LNCAP (cell line): ENCODE measurements at regions not wholly inside any gene's neighbourhood (a gene's known extent, or its start where the extent isn't known, plus 50 kb on each side); places are given as distances from the start of the nearest gene placed in this dataset.

ENCODE experiments used
- TF ChIP-seq, protein P1 (sequence below): fragments of 450-650 bp; IDR thresholded peaks from 2 replicates; pipeline ENCODE4 v1.5.1; 2017; ENCODE audit warnings: mild to moderate bottlenecking

DNA sequence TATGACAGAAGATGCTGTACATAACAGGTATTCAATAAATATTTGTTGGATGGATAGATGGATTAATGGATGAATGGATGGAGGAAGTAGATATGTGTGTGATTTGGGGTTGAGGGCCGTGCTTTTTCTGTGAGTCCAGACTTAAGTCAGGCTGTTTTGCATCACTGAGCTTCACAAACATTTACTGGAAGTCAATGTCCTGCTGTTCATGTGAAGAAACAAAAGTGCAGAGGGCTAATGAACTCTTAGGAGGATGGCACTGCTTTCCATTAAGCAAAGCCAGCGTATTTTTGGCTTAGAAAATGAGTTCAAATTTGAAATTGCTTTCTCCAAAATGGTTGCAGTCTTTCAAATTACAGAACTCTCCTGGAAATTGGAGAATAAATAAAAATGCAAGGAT is 260.6 kb upstream of the SASH1 start:
- TF ChIP-seq, protein P1, sequence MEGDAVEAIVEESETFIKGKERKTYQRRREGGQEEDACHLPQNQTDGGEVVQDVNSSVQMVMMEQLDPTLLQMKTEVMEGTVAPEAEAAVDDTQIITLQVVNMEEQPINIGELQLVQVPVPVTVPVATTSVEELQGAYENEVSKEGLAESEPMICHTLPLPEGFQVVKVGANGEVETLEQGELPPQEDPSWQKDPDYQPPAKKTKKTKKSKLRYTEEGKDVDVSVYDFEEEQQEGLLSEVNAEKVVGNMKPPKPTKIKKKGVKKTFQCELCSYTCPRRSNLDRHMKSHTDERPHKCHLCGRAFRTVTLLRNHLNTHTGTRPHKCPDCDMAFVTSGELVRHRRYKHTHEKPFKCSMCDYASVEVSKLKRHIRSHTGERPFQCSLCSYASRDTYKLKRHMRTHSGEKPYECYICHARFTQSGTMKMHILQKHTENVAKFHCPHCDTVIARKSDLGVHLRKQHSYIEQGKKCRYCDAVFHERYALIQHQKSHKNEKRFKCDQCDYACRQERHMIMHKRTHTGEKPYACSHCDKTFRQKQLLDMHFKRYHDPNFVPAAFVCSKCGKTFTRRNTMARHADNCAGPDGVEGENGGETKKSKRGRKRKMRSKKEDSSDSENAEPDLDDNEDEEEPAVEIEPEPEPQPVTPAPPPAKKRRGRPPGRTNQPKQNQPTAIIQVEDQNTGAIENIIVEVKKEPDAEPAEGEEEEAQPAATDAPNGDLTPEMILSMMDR = no peak

DNA sequence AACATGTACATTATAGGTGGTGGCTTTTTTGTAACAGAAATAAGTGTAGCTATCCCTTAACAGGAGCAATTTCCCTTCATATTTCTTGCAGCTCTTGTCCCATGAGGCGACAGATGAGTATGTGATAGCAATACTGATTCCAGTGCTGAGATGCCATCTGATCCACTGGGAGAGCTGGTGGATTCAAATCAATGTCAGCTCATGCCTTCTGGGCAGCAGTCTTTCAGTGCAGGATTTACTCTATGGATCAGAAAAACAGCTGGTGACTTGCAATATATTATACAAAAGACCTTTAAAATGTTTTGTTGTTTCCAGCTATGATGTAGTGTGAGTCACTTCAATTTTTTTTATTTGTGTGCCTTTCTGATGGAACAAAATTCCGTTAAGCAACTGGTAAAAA is 259.9 kb upstream of the SASH1 start:
- TF ChIP-seq, protein P1 = no peak

DNA sequence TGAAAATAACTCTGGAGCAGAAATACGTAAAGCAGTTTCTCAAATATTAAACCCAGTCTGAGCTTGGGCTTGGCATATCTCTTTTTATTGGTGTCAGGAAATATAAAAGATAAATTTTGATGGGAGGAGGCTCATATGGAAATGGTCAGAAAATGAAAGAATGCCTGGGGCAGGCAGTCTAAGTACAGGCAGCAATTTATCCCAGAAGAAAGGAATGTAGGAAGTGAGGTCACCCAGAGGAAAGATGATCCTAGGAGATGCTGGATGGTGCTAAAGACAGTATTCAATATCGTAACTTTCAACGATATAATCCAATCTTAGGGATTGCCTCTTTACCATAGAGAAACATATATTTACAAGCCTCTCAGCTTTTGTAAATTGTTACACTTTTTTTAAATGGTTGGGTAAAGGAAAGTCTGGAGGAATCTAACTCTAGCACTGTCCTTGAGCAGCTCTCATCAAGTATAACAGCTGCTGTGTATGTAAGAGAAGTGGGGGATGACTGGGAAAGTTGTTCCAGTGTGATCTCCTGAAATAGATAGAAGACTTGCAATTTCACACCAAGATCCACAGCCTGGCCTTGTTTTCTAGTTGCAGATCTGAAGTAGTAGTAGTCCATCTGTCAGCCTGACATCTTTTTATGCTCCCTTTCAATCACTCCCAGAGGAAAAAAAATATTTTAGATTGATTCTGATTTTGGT is 256.9 kb upstream of the SASH1 start:
- TF ChIP-seq, protein P1 = no peak

GRCh38 chr6:148086386-148086785 is 256.3 kb upstream of the SASH1 start:
- TF ChIP-seq, protein P1 = no peak

DNA sequence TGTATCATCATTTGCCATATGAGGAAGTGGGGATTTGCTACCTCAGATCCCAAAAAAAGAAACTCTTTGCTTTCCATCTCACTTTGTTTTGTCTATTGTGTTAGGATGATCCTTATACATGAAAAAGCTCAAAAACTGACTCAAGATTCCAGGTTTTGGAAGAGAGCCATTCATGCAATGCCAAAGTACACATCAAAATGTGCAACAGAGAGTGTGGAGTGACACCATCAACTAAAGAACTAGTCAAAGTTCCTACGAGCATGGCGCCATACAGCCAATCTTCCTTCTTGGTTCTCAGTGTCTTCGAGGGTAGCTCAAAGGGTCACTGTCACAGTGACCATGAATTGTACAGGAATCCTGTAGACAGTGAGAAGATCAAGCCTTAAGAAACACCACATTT is 255.8 kb upstream of the SASH1 start:
- TF ChIP-seq, protein P1 = no peak

DNA sequence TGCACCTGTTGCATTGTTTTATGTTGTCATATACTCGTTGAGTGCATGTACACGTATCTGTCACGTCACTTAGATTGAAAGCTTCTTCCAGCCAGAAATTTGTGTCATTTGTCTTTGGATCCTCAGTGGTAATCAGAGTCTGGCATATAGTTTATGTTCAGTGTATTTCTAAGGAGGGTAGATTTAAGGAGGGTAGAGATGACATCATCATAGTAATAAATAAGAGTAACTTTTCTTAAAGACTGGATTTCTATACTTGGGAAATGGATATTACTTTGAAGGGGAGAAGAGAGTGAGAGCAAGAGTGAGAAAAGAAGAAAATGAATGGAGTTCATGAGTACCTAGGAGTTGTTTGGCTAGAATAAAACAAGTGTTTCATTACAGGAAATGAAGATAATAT is 255.0 kb upstream of the SASH1 start:
- TF ChIP-seq, protein P1 = no peak

- TF ChIP-seq, protein P1 = no peak
Observed at GRCh38 chr6:148090326-148090725, 252.3 kb upstream of the SASH1 start.

DNA sequence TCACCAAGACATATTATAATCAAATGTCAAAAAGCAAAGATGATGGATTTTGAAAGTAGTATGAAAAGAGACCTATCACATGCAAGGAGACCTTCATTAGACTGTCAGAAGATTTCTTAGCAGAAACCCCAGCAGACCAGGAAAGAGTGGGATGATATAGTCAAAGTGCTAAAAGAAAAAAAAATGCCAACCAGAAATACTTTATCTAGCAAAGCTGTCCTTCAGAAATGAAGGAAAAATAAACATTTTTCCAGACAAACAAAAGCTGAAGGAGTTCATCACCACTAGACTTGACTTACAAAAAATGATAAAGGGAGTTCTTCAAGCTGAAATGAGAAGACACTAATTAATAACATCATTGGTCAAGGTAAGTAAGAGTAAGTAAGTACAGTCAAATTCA is 251.2 kb upstream of the SASH1 start:
- TF ChIP-seq, protein P1 = no peak
